GM18867 (cell line): ENCODE measurements at regions not wholly inside any gene's neighbourhood (a gene's known extent, or its start where the extent isn't known, plus 50 kb on each side); places are given as distances from the start of the nearest gene placed in this dataset.
"Not testable (repeated sequence)": the region's sequence is repeated elsewhere in the genome, so short reads cannot be mapped to it uniquely, and the experiment has no call there.

Experiments
- ATAC-seq: cut with Tn5 transposase; IDR thresholded peaks from one replicate; pipeline ENCODE4 v1.9.1; 2021; ENCODE audit warnings: mild to moderate bottlenecking, moderate library complexity; ENCODE audit not compliant: unreplicated experiment

GRCh38 chrX:132302687-132303086 is 83.4 kb upstream of the RAP2C start:
- ATAC-seq = not testable (repeated sequence)

- no peak for ATAC-seq
Measured at GRCh38 chrX:132294776-132295495, 75.7 kb upstream of the RAP2C start.

GRCh38 chrX:132294192-132294591 is 74.9 kb upstream of the RAP2C start:
- no peak for ATAC-seq

GRCh38 chrX:132292793-132293192 is 73.5 kb upstream of the RAP2C start:
- peak; percentile 78 for ATAC-seq

- ATAC-seq = no peak
Measured at GRCh38 chrX:132277953-132278614, 58.8 kb upstream of the RAP2C start.

- no peak for ATAC-seq
Measured at GRCh38 chrX:132272826-132273225, 53.6 kb upstream of the RAP2C start.

GRCh38 chrX:132271311-132271778 is 52.1 kb upstream of the RAP2C start:
- ATAC-seq = no peak

GRCh38 chrX:132270699-132271098 is 51.5 kb upstream of the RAP2C start:
- no peak for ATAC-seq

- ATAC-seq = no peak
Measured at GRCh38 chrX:132270021-132270420, 50.8 kb upstream of the RAP2C start.
